NB4 (cell line): ENCODE measurements at regions not wholly inside any gene's neighbourhood (a gene's known extent, or its start where the extent isn't known, plus 50 kb on each side); places are given as distances from the start of the nearest gene placed in this dataset.

ENCODE experiments used
- DNase-seq: peaks from one replicate; pipeline ENCODE4 v3.0.0; 2010; ENCODE audit warnings: low read depth
- H3K4me3 ChIP-seq: one replicate; pipeline ENCODE4 v1.5.1; 2011; ENCODE audit warnings: mild to moderate bottlenecking, low read depth, low read length, moderate library complexity
- CTCF ChIP-seq: IDR thresholded peaks from one replicate; pipeline ENCODE4 v1.5.1; 2012; ENCODE audit warnings: low read depth, low read length
- MAX ChIP-seq: IDR thresholded peaks from 2 replicates; pipeline ENCODE4 v1.6.1; 2011; ENCODE audit warnings: low read depth, low read length
- MYC ChIP-seq: IDR thresholded peaks from 2 replicates; pipeline ENCODE4 v1.6.1; 2011; ENCODE audit warnings: low read depth, low read length
- POLR2A ChIP-seq: IDR thresholded peaks from 2 replicates; pipeline ENCODE4 v1.6.1; 2011; ENCODE audit warnings: mild to moderate bottlenecking; ENCODE audit not compliant: insufficient read length; ENCODE audit errors: extremely low read depth

- DNase-seq = peak; percentile 15
- TF ChIP-seq CTCF (no peak), MYC (no peak), MAX (no peak), POLR2A (no peak)
- no peak overlapping the region for H3K4me3 ChIP-seq
Measured at GRCh38 chrX:33725535-33726210, 406.4 kb downstream of the FAM47A start.

GRCh38 chrX:33721927-33722326 is 410.2 kb downstream of the FAM47A start:
- TF ChIP-seq CTCF (no peak), MYC (no peak), POLR2A (no peak), MAX (no peak)
- no peak overlapping the region for H3K4me3 ChIP-seq
- no peak for DNase-seq

- no peak overlapping the region for H3K4me3 ChIP-seq
- TF ChIP-seq CTCF (no peak), MAX (no peak), POLR2A (no peak), MYC (no peak)
- DNase-seq = no peak
Measured at GRCh38 chrX:33686105-33686504, 446.0 kb downstream of the FAM47A start.
